HFFc6 (cell line): ENCODE measurements at regions not wholly inside any gene's neighbourhood (a gene's known extent, or its start where the extent isn't known, plus 50 kb on each side); places are given as distances from the start of the nearest gene placed in this dataset. TPM values are rescaled to one million over a fixed set of nuclear protein-coding genes. Genes with fewer than 3 reads are reported as not detected.

Experiments used
- DNase-seq: peaks from one replicate; pipeline ENCODE4 v3.0.0-alpha.2; 2018
- H3K27ac Mint-ChIP-seq: 2 replicates; pipeline ENCODE4 v1.8.0; 2020; ENCODE audit warnings: mild to moderate bottlenecking, mixed read lengths
- H3K27me3 Mint-ChIP-seq: 2 replicates; pipeline ENCODE4 v1.8.0; 2021; ENCODE audit warnings: mild to moderate bottlenecking, moderate library complexity, mixed read lengths; ENCODE audit not compliant: insufficient read depth
- H3K36me3 Mint-ChIP-seq: 2 replicates; pipeline ENCODE4 v1.8.0; 2021; ENCODE audit warnings: low read depth, mixed read lengths
- H3K4me1 Mint-ChIP-seq: 2 replicates; pipeline ENCODE4 v1.8.0; 2020; ENCODE audit warnings: low read depth, mixed read lengths
- H3K4me3 Mint-ChIP-seq: 2 replicates; pipeline ENCODE4 v1.8.0; 2020; ENCODE audit warnings: mild to moderate bottlenecking, moderate library complexity, mixed read lengths
- H3K9me3 Mint-ChIP-seq: 2 replicates; pipeline ENCODE4 v1.8.0; 2020; ENCODE audit warnings: mild to moderate bottlenecking, mixed read lengths
- microRNA-seq: library from miRNA; unstranded; fragments of <30 nt; microRNA quantifications from one replicate; pipeline ENCODE4, GENCODE V29; 2019
- TF ChIP-seq, protein P1 (sequence below): fragments of 200-600 bp; sonication (generic); IDR thresholded peaks from 2 replicates; pipeline ENCODE4 v1.5.0; 2021; ENCODE audit warnings: antibody characterized with exemption, mild to moderate bottlenecking

DNA sequence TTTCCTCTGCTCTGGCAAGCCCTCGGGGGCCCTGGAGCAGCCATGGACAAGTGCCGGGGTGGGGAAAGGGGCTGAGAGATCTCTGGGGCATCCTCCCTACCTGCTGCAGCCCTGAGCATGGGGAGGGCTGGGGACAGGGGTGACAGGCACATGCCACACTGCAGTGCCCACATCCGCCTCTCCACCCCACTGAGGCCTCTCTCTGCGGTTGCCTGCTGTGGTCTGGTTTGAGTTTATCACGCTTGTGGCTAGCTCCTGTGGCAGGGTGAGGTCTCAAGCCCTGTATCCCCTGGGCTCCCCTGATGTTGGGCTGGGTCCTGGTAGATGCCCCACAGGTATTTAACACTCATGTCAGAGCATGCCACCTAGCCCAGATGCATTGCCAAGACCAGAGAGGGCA, 52.9 kb upstream of the MLN start:
- Mint-ChIP-seq H3K9me3 (no peaks in the 10 kb centered on the region), H3K36me3 (no peaks in the 10 kb centered on the region), H3K4me3 (no peak overlapping the region), H3K27me3 (peaks cover 25% of the 10 kb centered on the region), H3K4me1 (peaks cover 10% of the 10 kb centered on the region), H3K27ac (no peak overlapping the region)
- DNase-seq, result no peak
- TF ChIP-seq, protein P1, sequence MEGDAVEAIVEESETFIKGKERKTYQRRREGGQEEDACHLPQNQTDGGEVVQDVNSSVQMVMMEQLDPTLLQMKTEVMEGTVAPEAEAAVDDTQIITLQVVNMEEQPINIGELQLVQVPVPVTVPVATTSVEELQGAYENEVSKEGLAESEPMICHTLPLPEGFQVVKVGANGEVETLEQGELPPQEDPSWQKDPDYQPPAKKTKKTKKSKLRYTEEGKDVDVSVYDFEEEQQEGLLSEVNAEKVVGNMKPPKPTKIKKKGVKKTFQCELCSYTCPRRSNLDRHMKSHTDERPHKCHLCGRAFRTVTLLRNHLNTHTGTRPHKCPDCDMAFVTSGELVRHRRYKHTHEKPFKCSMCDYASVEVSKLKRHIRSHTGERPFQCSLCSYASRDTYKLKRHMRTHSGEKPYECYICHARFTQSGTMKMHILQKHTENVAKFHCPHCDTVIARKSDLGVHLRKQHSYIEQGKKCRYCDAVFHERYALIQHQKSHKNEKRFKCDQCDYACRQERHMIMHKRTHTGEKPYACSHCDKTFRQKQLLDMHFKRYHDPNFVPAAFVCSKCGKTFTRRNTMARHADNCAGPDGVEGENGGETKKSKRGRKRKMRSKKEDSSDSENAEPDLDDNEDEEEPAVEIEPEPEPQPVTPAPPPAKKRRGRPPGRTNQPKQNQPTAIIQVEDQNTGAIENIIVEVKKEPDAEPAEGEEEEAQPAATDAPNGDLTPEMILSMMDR, result no peak

DNA sequence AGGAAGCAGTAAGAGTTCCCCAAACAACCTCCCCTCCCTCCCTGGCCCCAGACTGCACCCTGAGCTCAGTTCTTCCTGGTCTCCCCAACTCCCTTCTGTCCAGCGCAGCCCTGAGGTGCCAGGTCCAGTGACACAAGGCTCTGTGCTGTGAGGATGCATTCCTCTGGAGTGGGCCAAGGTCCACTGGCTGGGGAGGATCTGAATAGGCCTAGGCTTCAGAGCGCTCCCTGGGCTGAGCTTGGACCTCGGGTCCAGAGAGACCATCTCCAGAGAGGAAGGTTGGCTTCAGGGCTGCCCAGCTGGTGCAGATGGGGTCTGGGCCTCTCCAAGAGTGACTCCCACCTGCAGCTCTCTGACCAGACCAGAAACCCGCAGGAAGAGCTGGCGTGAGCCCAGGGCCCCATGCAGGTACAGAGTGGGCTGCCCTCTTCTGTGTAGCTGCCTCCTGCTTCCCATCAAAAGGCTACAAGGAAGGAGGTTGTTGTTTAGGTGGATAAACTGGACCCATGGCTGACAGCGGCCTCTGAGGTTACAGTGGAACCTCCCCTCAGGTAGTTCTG, 52.3 kb upstream of the MLN start:
- peaks cover 8% of the 10 kb centered on the region for H3K4me1 Mint-ChIP-seq
- DNase-seq, result no peak
- TF ChIP-seq, protein P1, result no peak
- H3K4me3 Mint-ChIP-seq, result no peak overlapping the region
- no peak overlapping the region for H3K27ac Mint-ChIP-seq
- peaks cover 19% of the 10 kb centered on the region for H3K27me3 Mint-ChIP-seq
- no peaks in the 10 kb centered on the region for H3K36me3 Mint-ChIP-seq
- no peaks in the 10 kb centered on the region for H3K9me3 Mint-ChIP-seq

DNA sequence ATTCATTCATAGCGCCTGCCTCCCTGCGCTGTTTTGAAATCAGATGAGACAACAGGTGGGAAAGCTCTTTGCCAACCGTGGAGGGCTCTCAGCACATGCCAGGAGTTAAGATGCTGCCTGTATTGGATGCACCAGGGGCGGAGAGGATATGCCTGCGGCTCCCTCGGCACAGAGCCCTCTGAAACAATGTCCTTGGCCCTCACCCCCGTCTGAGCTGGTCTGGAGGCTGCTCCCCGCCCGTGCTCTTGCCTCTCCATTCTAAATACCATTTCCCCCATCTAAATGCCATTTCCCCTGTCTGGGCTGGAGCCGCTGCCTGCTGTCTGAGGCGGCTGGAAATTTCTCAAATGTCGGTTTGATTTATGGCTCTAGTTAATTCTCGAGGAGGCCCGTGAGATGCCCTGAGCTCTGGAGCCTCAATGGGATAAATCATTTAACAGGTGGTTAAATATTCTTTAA, 50.8 kb upstream of the MLN start:
- no peak overlapping the region for H3K4me3 Mint-ChIP-seq
- peaks cover 18% of the 10 kb centered on the region for H3K27me3 Mint-ChIP-seq
- H3K9me3 Mint-ChIP-seq, result no peaks in the 10 kb centered on the region
- no peak for DNase-seq
- no peaks in the 10 kb centered on the region for H3K36me3 Mint-ChIP-seq
- H3K27ac Mint-ChIP-seq, result no peak overlapping the region
- no peaks in the 10 kb centered on the region for H3K4me1 Mint-ChIP-seq
- TF ChIP-seq, protein P1, result no peak

DNA sequence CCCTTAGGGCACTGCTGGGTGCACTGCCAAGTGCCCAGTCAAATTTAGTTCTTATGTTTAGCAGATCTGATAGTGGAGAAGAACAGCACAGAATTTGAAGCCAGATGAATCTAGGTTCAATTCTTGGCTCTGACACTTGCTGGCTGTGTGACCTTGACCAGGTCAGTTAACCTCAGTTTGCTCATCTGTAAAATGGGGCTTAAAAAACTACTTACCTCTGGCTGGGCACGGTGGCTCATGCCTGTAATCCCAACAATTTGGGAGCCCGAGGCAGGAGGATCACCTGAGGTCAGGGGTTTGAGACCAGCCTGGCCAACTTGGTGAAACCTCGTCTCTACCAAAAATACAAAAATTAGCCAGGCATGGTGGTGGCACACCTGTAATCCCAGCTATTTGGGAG, 49.9 kb upstream of the MLN start:
- no peak overlapping the region for H3K27ac Mint-ChIP-seq
- TF ChIP-seq, protein P1, result no peak
- H3K36me3 Mint-ChIP-seq, result no peaks in the 10 kb centered on the region
- no peaks in the 10 kb centered on the region for H3K9me3 Mint-ChIP-seq
- peaks cover 18% of the 10 kb centered on the region for H3K27me3 Mint-ChIP-seq
- H3K4me1 Mint-ChIP-seq, result no peaks in the 10 kb centered on the region
- no peak for DNase-seq
- H3K4me3 Mint-ChIP-seq, result no peak overlapping the region

Small RNA genes in the stretch of these regions (microRNA-seq; reads per million reads assigned to microRNA genes)
- not detected for gene MIR7159
